Ecto neural progenitor cell (in vitro differentiated cells): ENCODE measurements at regions not wholly inside any gene's neighbourhood (a gene's known extent, or its start where the extent isn't known, plus 50 kb on each side); places are given as distances from the start of the nearest gene placed in this dataset.
"Not testable (repeated sequence)": the region's sequence is repeated elsewhere in the genome, so short reads cannot be mapped to it uniquely, and the experiment has no call there.

Source experiments
- DNase-seq: peaks from one replicate; pipeline ENCODE4 v3.0.0-alpha.2; 2018; ENCODE audit warnings: low spot score

GRCh38 chr4:82247171-82247570 is 126.6 kb downstream of the HNRNPD start:
- no peak for DNase-seq

- DNase-seq: no peak
Measured at GRCh38 chr4:82241534-82241933, 132.3 kb downstream of the HNRNPD start.

- no peak for DNase-seq
Measured at GRCh38 chr4:82240410-82240809, 133.4 kb downstream of the HNRNPD start.

- DNase-seq: not testable (repeated sequence)
Measured at GRCh38 chr4:82237142-82237541, 136.6 kb downstream of the HNRNPD start.

GRCh38 chr4:82235346-82235745 is 138.4 kb downstream of the HNRNPD start:
- no peak for DNase-seq

- DNase-seq: no peak
Measured at GRCh38 chr4:82232891-82233290, 140.9 kb downstream of the HNRNPD start.

GRCh38 chr4:82231806-82232205 is 142.0 kb downstream of the HNRNPD start:
- DNase-seq: no peak

GRCh38 chr4:82230306-82230705 is 143.5 kb downstream of the HNRNPD start:
- no peak for DNase-seq

GRCh38 chr4:82225030-82225429 is 148.8 kb downstream of the HNRNPD start:
- no peak for DNase-seq

GRCh38 chr4:82223715-82224114 is 150.1 kb downstream of the HNRNPD start:
- DNase-seq: no peak

- DNase-seq: no peak
Measured at GRCh38 chr4:82219346-82219745, 154.4 kb downstream of the HNRNPD start.

GRCh38 chr4:82217986-82218715 is 155.6 kb downstream of the HNRNPD start:
- DNase-seq: no peak

- DNase-seq: no peak
Measured at GRCh38 chr4:82216219-82216618, 157.6 kb downstream of the HNRNPD start.

- DNase-seq: no peak
Measured at GRCh38 chr4:82215800-82216199, 158.0 kb downstream of the HNRNPD start.

- DNase-seq: no peak
Measured at GRCh38 chr4:82215039-82215438, 158.8 kb downstream of the HNRNPD start.

- DNase-seq: no peak
Measured at GRCh38 chr4:82213485-82214417, 160.0 kb downstream of the HNRNPD start.

- DNase-seq: peak; percentile 65
Measured at GRCh38 chr4:82201805-82202641, 171.8 kb downstream of the HNRNPD start.

GRCh38 chr4:82201303-82201702 is 172.5 kb downstream of the HNRNPD start:
- DNase-seq: no peak

- no peak for DNase-seq
Measured at GRCh38 chr4:82200046-82200445, 173.7 kb downstream of the HNRNPD start.

GRCh38 chr4:82194329-82194728 is 179.5 kb downstream of the HNRNPD start:
- no peak for DNase-seq

GRCh38 chr4:82192017-82192673 is 181.6 kb downstream of the HNRNPD start:
- DNase-seq: no peak

- DNase-seq: no peak
Measured at GRCh38 chr4:82181789-82182188, 192.0 kb downstream of the HNRNPD start.
